ENCODE measurements at regions not wholly inside any gene's neighbourhood (a gene's known extent, or its start where the extent isn't known, plus 50 kb on each side); places are given as distances from the start of the nearest gene placed in this dataset.
A peak's percentile ranks its signal among the peaks of the same experiment; 100 is the strongest.
"Not testable (repeated sequence)": the region's sequence is repeated elsewhere in the genome, so short reads cannot be mapped to it uniquely, and the experiment has no call there.

DNA sequence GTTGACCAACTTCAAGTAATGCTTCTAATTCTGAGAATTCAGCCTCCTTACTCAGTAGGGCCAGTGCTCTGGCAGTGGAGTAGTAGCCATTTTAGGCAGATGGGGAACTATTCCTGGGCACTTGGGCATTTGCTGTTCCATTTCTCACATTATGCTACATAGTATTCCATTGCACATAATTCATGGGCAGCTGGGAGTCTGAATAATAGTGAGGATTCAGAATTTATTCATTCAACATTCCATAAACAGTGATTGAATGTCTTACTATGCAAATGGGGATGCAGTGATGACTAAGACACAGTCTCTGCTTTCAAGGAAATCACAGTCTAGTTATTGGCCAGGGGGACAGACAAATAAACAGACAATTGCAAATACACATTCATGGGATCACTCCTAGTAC lies 301.0 kb upstream of the KCNN2 start:
- FAIRE-seq: no peak

DNA sequence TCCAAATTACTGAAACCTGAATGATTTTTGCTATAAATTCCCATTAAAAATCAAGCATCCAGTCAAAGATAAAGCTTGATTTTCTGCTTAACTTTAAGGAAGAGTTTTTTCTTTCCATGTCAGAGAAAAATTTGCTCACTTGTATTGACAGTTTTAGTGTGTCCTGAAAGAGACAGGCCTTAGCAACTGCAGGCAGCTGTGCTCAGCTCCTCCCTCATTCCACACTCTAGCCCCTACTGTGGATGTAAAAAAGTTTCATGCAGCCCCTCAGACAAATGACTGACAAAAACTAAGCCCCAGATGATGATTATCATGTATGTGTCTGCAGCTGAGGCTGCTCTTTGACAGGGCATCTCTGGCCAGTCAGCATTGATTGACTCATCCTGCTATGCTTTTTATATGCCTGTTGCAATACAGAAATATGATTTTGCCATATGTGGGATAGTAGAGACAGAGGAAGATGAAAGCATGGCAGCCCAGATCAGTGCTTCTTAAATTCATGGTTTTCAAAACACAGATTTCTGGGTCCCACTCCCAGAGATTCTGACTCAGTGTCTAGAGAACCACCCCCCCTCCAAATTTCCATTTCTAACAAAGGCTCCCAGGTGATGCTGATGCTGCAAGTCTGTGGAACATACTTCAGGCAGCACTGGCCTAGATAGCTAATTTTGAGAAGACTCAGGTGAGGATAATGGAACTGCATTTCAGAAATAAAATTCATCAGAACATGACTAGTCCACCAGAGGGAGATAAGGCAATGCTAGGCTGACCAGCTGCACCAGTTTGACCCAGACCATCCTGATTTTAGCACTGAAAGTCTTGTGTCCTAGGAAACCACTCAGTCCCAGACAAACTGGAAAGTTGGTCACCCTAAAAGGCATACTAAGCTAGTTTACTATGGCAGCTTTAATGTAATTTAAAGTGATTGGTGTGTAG lies 298.7 kb upstream of the KCNN2 start:
- no peak for FAIRE-seq

GRCh38 chr5:114065912-114066311 lies 296.0 kb upstream of the KCNN2 start:
- no peak for FAIRE-seq

GRCh38 chr5:114070093-114070722 lies 291.7 kb upstream of the KCNN2 start:
- FAIRE-seq: no peak

- no peak for FAIRE-seq
These were observed 272.6 kb upstream of the KCNN2 start for GRCh38 chr5:114089259-114089658.

- no peak for FAIRE-seq
These were observed 264.3 kb upstream of the KCNN2 start for GRCh38 chr5:114097570-114097969.

GRCh38 chr5:114099161-114099560 lies 262.7 kb upstream of the KCNN2 start:
- no peak for FAIRE-seq

- peak; percentile 59 for FAIRE-seq
These were observed 260.7 kb upstream of the KCNN2 start for GRCh38 chr5:114101153-114101552.

- FAIRE-seq: no peak
These were observed 248.3 kb upstream of the KCNN2 start for GRCh38 chr5:114113604-114114003.

GRCh38 chr5:114116981-114117380 lies 244.9 kb upstream of the KCNN2 start:
- no peak for FAIRE-seq

- no peak for FAIRE-seq
These were observed 243.4 kb upstream of the KCNN2 start for GRCh38 chr5:114118511-114118910.

DNA sequence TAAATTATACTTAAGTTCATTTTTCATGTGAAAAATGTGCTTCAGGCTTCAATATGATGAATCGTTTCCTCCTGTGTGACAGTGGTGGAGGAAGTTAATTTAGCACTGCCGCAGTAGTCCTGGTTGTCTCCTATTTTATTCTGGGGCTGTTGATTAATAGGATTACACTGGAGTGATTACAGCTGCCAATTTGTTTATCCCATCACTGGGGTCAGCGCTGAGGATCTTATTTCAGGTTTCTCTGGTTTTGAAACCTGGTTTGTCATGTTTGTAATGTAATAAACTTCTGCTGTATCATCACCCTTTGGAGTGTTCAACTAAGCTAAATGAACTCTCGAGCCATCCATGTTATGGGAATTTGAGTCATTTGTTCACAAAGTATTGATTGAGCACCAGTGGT lies 241.7 kb upstream of the KCNN2 start:
- no peak for FAIRE-seq

- no peak for FAIRE-seq
These were observed 239.0 kb upstream of the KCNN2 start for GRCh38 chr5:114122852-114123251.

DNA sequence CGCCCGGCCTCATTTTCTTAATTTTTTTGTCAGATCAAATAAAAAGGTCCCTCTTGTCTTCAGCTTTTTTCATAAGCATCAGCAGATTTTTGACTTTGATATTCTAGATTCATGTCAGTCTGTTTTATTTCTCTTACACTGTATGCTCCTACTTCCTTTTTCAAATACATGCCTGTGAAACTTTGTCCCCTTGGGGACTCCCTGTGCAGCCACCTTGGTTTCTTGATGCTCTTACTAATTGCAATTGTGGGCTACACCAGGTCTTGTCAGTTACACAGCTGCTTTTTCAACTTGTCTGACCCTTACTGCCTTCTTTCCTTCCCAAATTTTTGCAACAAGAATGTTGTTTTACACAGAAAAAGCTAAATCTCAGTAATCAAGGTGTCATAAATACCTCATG lies 238.2 kb upstream of the KCNN2 start:
- no peak for FAIRE-seq

GRCh38 chr5:114146398-114146797 lies 215.5 kb upstream of the KCNN2 start:
- no peak for FAIRE-seq

GRCh38 chr5:114148253-114148652 lies 213.6 kb upstream of the KCNN2 start:
- FAIRE-seq: peak; percentile 55

GRCh38 chr5:114148728-114149127 lies 213.1 kb upstream of the KCNN2 start:
- FAIRE-seq: not testable (repeated sequence)

- no peak for FAIRE-seq
These were observed 209.1 kb upstream of the KCNN2 start for GRCh38 chr5:114152656-114153360.

- FAIRE-seq: no peak
These were observed 208.5 kb upstream of the KCNN2 start for GRCh38 chr5:114153392-114153791.

GRCh38 chr5:114153833-114154232 lies 208.0 kb upstream of the KCNN2 start:
- FAIRE-seq: no peak

DNA sequence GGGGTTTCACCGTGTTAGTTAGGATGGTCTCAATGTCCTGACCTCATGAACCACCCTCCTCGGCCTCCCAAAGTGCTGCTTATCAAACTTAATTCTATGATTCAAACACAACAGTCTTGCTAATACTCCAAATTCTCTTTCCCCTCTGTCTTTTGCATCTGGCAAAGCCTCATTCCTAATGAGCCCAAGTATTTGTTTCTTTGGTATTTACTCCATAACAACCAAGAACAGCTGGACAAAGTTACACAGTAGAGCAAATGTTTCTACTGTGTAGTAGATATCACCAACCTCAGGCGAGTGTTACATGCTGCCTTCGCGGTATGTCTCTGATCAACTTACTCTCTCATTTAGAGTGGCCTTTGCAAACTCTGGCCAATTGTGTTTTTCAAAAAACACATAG lies 195.8 kb upstream of the KCNN2 start:
- FAIRE-seq: no peak

- FAIRE-seq: no peak
These were observed 187.7 kb upstream of the KCNN2 start for GRCh38 chr5:114174131-114174530.

DNA sequence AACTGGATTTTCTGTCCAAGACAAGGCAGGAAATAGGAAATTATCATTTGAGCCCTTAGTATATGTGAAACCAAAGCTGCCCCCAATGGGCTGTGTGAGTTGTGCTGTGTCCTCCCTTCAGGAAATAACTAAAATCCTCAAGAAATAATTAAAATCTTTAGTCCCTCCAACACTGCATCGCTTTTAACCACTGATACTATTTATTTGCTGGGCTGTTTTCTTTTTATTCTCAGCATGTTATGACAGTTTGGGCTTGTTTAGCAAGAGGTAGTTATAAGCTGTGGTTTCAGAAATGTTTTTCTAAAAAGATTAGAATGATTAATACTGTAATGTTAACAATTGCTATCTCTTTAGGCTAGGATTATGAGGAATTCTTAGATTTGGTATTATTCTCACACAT lies 187.0 kb upstream of the KCNN2 start:
- FAIRE-seq: no peak

DNA sequence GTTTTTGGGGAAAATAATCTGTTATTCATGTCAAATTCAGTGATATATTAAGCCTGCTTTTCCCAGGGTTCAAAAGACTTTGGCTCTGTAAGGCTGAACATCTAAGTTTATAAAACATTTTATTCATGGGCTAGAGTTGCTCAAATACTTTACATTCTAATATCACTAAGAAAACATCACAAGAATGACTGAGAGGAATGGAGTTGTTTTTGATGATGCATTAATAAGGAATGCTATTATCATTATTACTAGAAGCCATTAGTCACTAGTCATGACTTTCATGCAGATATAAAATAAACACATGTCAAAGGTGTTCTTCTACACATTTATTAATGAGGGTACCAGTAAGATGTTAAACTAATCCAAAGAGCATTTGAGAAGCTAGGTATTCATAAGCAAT lies 185.5 kb upstream of the KCNN2 start:
- FAIRE-seq: no peak

Measured in endometrium (tissue), 2 donors.